HCT116 (cell line): ENCODE measurements at regions not wholly inside any gene's neighbourhood (a gene's known extent, or its start where the extent isn't known, plus 50 kb on each side); places are given as distances from the start of the nearest gene placed in this dataset.

ENCODE experiments used
- ATAC-seq: fragments of 200-7000 bp; cut with Tn5 transposase; 2 replicates; pipeline ENCODE4 v1.9.1; 2020; ENCODE audit warnings: mild to moderate bottlenecking, moderate library complexity
- BruUV-seq: library from RNA; stranded (reverse); fragments of 400-500 nt; replicated peaks from 2 replicates; lab custom pipeline; 2021; lab: Mats Ljungman, UMichigan
- CTCF ChIA-PET: fragments of 300-600 bp; sonication (Branson Sonifier 250); formaldehyde crosslinking; loops from one replicate; lab custom pipeline; 2021; ENCODE audit warnings: antibody characterized with exemption; lab: Charles Lee
- POLR2A ChIA-PET: fragments of 300-600, 350-600 bp; sonication (Branson Sonifier 250); formaldehyde crosslinking; loops from one replicate; lab custom pipeline; 2021; ENCODE audit warnings: antibody characterized with exemption; lab: Charles Lee
- RAD21 ChIA-PET, 2 experiments: fragments of 300-600 bp; sonication (Branson Sonifier 250); formaldehyde crosslinking; loops; one replicate each; lab custom pipeline; 2023; ENCODE audit warnings: low total read pairs in 2 of 2; ENCODE audit not compliant: uncharacterized antibody in 2 of 2, unreplicated experiment in 2 of 2, low non-redundant PET in 1 of 2; lab: Charles Lee
- DNase-seq: peaks from one replicate; pipeline ENCODE4 v3.0.0-alpha.2; 2010; ENCODE audit warnings: low read depth, low spot score
- H2AFZ ChIP-seq: fragments of 200-600 bp; shearing (Covaris generic), sonication (generic); 2 replicates; pipeline ENCODE4 v1.6.1; 2017; ENCODE audit warnings: low read depth, mixed run types, mixed read lengths, antibody characterized with exemption, low read length; ENCODE audit not compliant: poor library complexity, severe bottlenecking
- H3K27ac ChIP-seq: 2 replicates; pipeline ENCODE4 v1.5.1; 2012; ENCODE audit warnings: low read depth, low read length
- H3K27me3 ChIP-seq: fragments of 200-600 bp; sonication (generic); 2 replicates; pipeline ENCODE4 v1.6.1; 2016; ENCODE audit warnings: mixed run types, low read length, mixed read lengths; ENCODE audit not compliant: insufficient read depth
- H3K36me3 ChIP-seq, 2 experiments: fragments of 200-500 bp in 1 of 2; fragments of 200-600 bp in 1 of 2; sonication (Bioruptor generic) in 1 of 2; sonication (generic) in 1 of 2; 2 replicates each; pipeline versions ENCODE4 v1.5.1 to v1.6.1; 2014 to 2016; ENCODE audit warnings: low read length in 2 of 2, inconsistent platforms in 1 of 2, mixed read lengths in 1 of 2, mixed run types in 1 of 2; ENCODE audit not compliant: insufficient read depth in 2 of 2, control insufficient read depth in 1 of 2
- H3K4me1 ChIP-seq, 2 experiments: fragments of 200-600 bp in 1 of 2; sonication (generic) in 1 of 2; 2 replicates each; pipeline versions ENCODE4 v1.5.1 to v1.6.1; 2012 to 2017; ENCODE audit warnings: low read length in 2 of 2, inconsistent platforms in 1 of 2, mild to moderate bottlenecking in 1 of 2, mixed read lengths in 1 of 2, mixed run types in 1 of 2, moderate library complexity in 1 of 2; ENCODE audit not compliant: insufficient read depth in 2 of 2, control insufficient read depth in 1 of 2
- H3K4me2 ChIP-seq: fragments of 200-600 bp; sonication (generic); 2 replicates; pipeline ENCODE4 v1.6.1; 2017; ENCODE audit warnings: mixed run types, low read length, mixed read lengths
- H3K4me3 ChIP-seq, 2 experiments: fragments of 200-600 bp in 1 of 2; sonication (generic) in 1 of 2; replicated peaks in 1 of 2; 2 replicates each; pipeline ENCODE4 v1.5.1; 2011 to 2016; ENCODE audit warnings: low read length in 2 of 2, control low read depth in 1 of 2, low read depth in 1 of 2, mild to moderate bottlenecking in 1 of 2, mixed read lengths in 1 of 2, mixed run types in 1 of 2
- H3K79me2 ChIP-seq: fragments of 200-600 bp; sonication (generic); 2 replicates; pipeline ENCODE4 v1.6.1; 2017; ENCODE audit warnings: mild to moderate bottlenecking, mixed run types, low read length, moderate library complexity, mixed read lengths; ENCODE audit not compliant: insufficient read depth
- H3K9ac ChIP-seq: fragments of 200-600 bp; sonication (generic); 2 replicates; pipeline ENCODE4 v1.6.1; 2016; ENCODE audit warnings: low read length, mixed read lengths
- H3K9me2 ChIP-seq: fragments of 200-600 bp; sonication (generic), shearing (Covaris generic); 2 replicates; pipeline ENCODE4 v1.6.1; 2017; ENCODE audit warnings: mixed run types, mild to moderate bottlenecking, moderate library complexity; ENCODE audit not compliant: insufficient read depth
- H3K9me3 ChIP-seq, 2 experiments: fragments of 200-500 bp in 1 of 2; fragments of 200-600 bp in 1 of 2; sonication (Bioruptor generic) in 1 of 2; sonication (generic) in 1 of 2; 2 replicates each; pipeline ENCODE4 v1.6.1; 2014 to 2017; ENCODE audit warnings: low read length in 2 of 2, mixed read lengths in 2 of 2, inconsistent platforms in 1 of 2, low read depth in 1 of 2, mild to moderate bottlenecking in 1 of 2, mixed run types in 1 of 2, moderate library complexity in 1 of 2; ENCODE audit not compliant: control insufficient read depth in 1 of 2, insufficient read depth in 1 of 2
- H4K20me1 ChIP-seq: fragments of 200-600 bp; sonication (generic), shearing (Covaris generic); 2 replicates; pipeline ENCODE4 v1.6.1; 2017; ENCODE audit warnings: mixed run types, mild to moderate bottlenecking, moderate library complexity; ENCODE audit not compliant: insufficient read depth
- CBX3 ChIP-seq: IDR thresholded peaks from 2 replicates; pipeline ENCODE4 v1.6.1; 2012; ENCODE audit warnings: low read depth
- POLR2A ChIP-seq: IDR thresholded peaks from 2 replicates; pipeline ENCODE4 v1.7.0; 2011; ENCODE audit warnings: borderline replicate concordance; ENCODE audit not compliant: insufficient read depth, insufficient read length; ENCODE audit errors: extremely low read depth
- POLR2AphosphoS5 ChIP-seq: IDR thresholded peaks from 2 replicates; pipeline ENCODE4 v1.6.1; 2011; ENCODE audit warnings: mild to moderate bottlenecking, low read depth, low read length, moderate library complexity
- RAD21 ChIP-seq: IDR thresholded peaks from 2 replicates; pipeline ENCODE4 v1.6.1; 2012; ENCODE audit warnings: low read depth, mild to moderate bottlenecking
- SIN3A ChIP-seq: IDR thresholded peaks from 2 replicates; pipeline ENCODE4 v1.6.1; 2012; ENCODE audit warnings: low read depth
- TCF7L2 ChIP-seq: IDR thresholded peaks from 2 replicates; pipeline ENCODE4 v1.7.0; 2011; ENCODE audit warnings: borderline replicate concordance, inconsistent platforms; ENCODE audit not compliant: insufficient read depth, insufficient read length; ENCODE audit errors: extremely low read depth
- YY1 ChIP-seq: IDR thresholded peaks from 2 replicates; pipeline ENCODE4 v1.6.1; 2011; ENCODE audit warnings: low read length, low read depth, moderate library complexity, mild to moderate bottlenecking; ENCODE audit not compliant: insufficient replicate concordance; ENCODE audit errors: extremely low read depth
- ZBTB33 ChIP-seq: IDR thresholded peaks from 2 replicates; pipeline ENCODE4 v1.6.1; 2011; ENCODE audit warnings: mild to moderate bottlenecking, low read length, moderate library complexity; ENCODE audit not compliant: insufficient replicate concordance; ENCODE audit errors: extremely low read depth
- ZNF274 ChIP-seq: fragments of 200-500 bp; sonication (Bioruptor generic); IDR thresholded peaks from 2 replicates; pipeline ENCODE4 v1.6.1; 2014; ENCODE audit warnings: mild to moderate bottlenecking, low read depth, low read length, inconsistent platforms
- intact Hi-C: fragments of 100-400 bp; cut with micrococcal nuclease; formaldehyde crosslinking; loops from 2 replicates; pipeline ENCODE4 v1.10.0; 2022

GRCh38 chr3:137219801-137220445 is 262.1 kb downstream of the IL20RB start:
- Histone ChIP-seq H3K36me3 (no peaks in the 10 kb centered on the region), H4K20me1 (no peaks in the 10 kb centered on the region), H3K27ac (no peak overlapping the region), H2AFZ (no peak overlapping the region)
- CTCF ChIA-PET = no interaction called here
- DNase-seq = no peak
- TF ChIP-seq POLR2A (no peak), ZNF274 (no peak), YY1 (no peak), TCF7L2 (no peak), ZBTB33 (no peak), CBX3 (no peak)
- TF ChIP-seq, all 23 proteins: peak for 0
- no peaks in the 10 kb centered on the region for H3K9me2 ChIP-seq
- intact Hi-C loops = loop anchor here (5.0 kb wide), 1 partner anchor 472 kb away; no protein-coding TSS in a partner anchor
- no peaks in the 10 kb centered on the region for H3K4me1 ChIP-seq
- H3K9me3 ChIP-seq = no peaks in the 10 kb centered on the region
- H3K4me3 ChIP-seq = no peak overlapping the region
- H3K27me3 ChIP-seq = peaks cover 9% of the 10 kb centered on the region
- no peak overlapping the region for H3K4me2 ChIP-seq
- ChIA-PET RAD21 (no interaction called here), POLR2A (no interaction called here)
- no peak for ATAC-seq
- BruUV-seq = no TSS peak
- H3K79me2 ChIP-seq = no peaks in the 10 kb centered on the region
- H3K9ac ChIP-seq = no peak overlapping the region

GRCh38 chr3:137222736-137223225 is 265.0 kb downstream of the IL20RB start:
- DNase-seq (no peak), ATAC-seq (no peak)
- TF ChIP-seq POLR2A (no peak), ZNF274 (no peak), SIN3A (no peak), CBX3 (no peak), RAD21 (no peak), POLR2AphosphoS5 (no peak)
- Histone ChIP-seq H2AFZ (no peak overlapping the region), H3K4me1 (no peaks in the 10 kb centered on the region), H3K27ac (no peak overlapping the region), H3K4me3 (no peak overlapping the region), H3K9me2 (no peaks in the 10 kb centered on the region), H3K27me3 (peaks cover 17% of the 10 kb centered on the region), H3K9ac (no peak overlapping the region), H4K20me1 (no peaks in the 10 kb centered on the region), H3K9me3 (no peaks in the 10 kb centered on the region), H3K4me2 (no peak overlapping the region), H3K36me3 (no peaks in the 10 kb centered on the region), H3K79me2 (no peaks in the 10 kb centered on the region)
- intact Hi-C loops = no loop called here
- ChIA-PET CTCF (no interaction called here), RAD21 (no interaction called here), POLR2A (no interaction called here)
- BruUV-seq = no TSS peak
